Tibial nerve (tissue), 3 donors: ENCODE measurements at regions not wholly inside any gene's neighbourhood (a gene's known extent, or its start where the extent isn't known, plus 50 kb on each side); places are given as distances from the start of the nearest gene placed in this dataset.

Source experiments
- POLR2A ChIP-seq, 2 donors: fragments of 450-650 bp; IDR thresholded peaks; one replicate each; pipeline ENCODE4 v1.6.1; 2017; ENCODE audit warnings: antibody characterized with exemption in 2 of 2, mild to moderate bottlenecking in 2 of 2, moderate library complexity in 2 of 2
- TF ChIP-seq, protein P1 (sequence below), 5 experiments: fragments of 200-600 bp in 3 of 5; fragments of 450-650 bp in 2 of 5; sonication (generic) in 3 of 5; IDR thresholded peaks; one replicate each; pipeline ENCODE4 v1.5.1; 2016 to 2019; ENCODE audit warnings: antibody characterized with exemption in 5 of 5, mild to moderate bottlenecking in 3 of 5, moderate library complexity in 2 of 5

DNA sequence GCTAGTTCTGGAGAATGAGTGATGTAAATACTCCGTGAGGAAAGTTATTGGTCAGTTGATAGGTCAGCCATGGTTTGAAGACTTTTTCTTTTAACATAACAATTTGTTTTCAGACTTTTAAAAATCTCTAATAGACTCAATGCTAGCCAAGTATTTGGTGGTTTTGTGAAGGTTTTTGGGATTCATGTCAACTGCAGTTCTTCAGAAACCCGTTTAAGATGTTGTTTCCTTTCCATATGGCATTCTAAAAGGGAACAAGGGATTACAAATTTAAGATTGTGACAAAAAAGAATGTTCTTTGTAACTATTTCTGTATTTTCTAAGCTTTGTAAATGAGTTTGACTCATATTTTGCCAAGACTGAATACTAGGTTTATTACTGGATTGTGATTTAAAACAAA lies 281.7 kb upstream of the COL8A1 start:
- TF ChIP-seq, protein P1, sequence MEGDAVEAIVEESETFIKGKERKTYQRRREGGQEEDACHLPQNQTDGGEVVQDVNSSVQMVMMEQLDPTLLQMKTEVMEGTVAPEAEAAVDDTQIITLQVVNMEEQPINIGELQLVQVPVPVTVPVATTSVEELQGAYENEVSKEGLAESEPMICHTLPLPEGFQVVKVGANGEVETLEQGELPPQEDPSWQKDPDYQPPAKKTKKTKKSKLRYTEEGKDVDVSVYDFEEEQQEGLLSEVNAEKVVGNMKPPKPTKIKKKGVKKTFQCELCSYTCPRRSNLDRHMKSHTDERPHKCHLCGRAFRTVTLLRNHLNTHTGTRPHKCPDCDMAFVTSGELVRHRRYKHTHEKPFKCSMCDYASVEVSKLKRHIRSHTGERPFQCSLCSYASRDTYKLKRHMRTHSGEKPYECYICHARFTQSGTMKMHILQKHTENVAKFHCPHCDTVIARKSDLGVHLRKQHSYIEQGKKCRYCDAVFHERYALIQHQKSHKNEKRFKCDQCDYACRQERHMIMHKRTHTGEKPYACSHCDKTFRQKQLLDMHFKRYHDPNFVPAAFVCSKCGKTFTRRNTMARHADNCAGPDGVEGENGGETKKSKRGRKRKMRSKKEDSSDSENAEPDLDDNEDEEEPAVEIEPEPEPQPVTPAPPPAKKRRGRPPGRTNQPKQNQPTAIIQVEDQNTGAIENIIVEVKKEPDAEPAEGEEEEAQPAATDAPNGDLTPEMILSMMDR (IDR thresholded peaks at IDR 0.05) = no peak
- TF ChIP-seq POLR2A (IDR thresholded peaks at IDR 0.05) = no peak
